ENCODE measurements at regions not wholly inside any gene's neighbourhood (a gene's known extent, or its start where the extent isn't known, plus 50 kb on each side); places are given as distances from the start of the nearest gene placed in this dataset.

- no peak for TF ChIP-seq CTCF (IDR thresholded peaks at IDR 0.05; ENCODE audit: insufficient read depth, low read depth, low read length)
- Histone ChIP-seq H3K27me3 (ENCODE audit: control insufficient read depth, insufficient read depth, low read length) (no peaks in the 10 kb centered on the region), H3K4me3 (ENCODE audit: low read depth, low read length) (no peak overlapping the region), H3K36me3 (ENCODE audit: control insufficient read depth, insufficient read depth, low read length) (no peaks in the 10 kb centered on the region)
- no peak for DNase-seq (ENCODE audit: low read depth)
- CTCF ChIA-PET, result no interaction called here
- POLR2A ChIA-PET, result no interaction called here
These were observed 258.1 kb upstream of the EPHA7 start for GRCh38 chr6:93677264-93677965.

- CTCF ChIA-PET, result no interaction called here
- Histone ChIP-seq H3K27me3 (ENCODE audit: control insufficient read depth, insufficient read depth, low read length) (no peaks in the 10 kb centered on the region), H3K4me3 (ENCODE audit: low read depth, low read length) (no peak overlapping the region), H3K36me3 (ENCODE audit: control insufficient read depth, insufficient read depth, low read length) (no peaks in the 10 kb centered on the region)
- TF ChIP-seq CTCF (IDR thresholded peaks at IDR 0.05; ENCODE audit: insufficient read depth, low read depth, low read length), result no peak
- POLR2A ChIA-PET, result no interaction called here
- DNase-seq (ENCODE audit: low read depth), result no peak
These were observed 257.2 kb upstream of the EPHA7 start for GRCh38 chr6:93676581-93676980.

GRCh38 chr6:93675856-93676417 is 256.6 kb upstream of the EPHA7 start:
- Histone ChIP-seq H3K4me3 (ENCODE audit: low read depth, low read length) (no peak overlapping the region), H3K36me3 (ENCODE audit: control insufficient read depth, insufficient read depth, low read length) (no peaks in the 10 kb centered on the region), H3K27me3 (ENCODE audit: control insufficient read depth, insufficient read depth, low read length) (no peaks in the 10 kb centered on the region)
- DNase-seq (ENCODE audit: low read depth), result no peak
- ChIA-PET POLR2A (no interaction called here), CTCF (no interaction called here)
- no peak for TF ChIP-seq CTCF (IDR thresholded peaks at IDR 0.05; ENCODE audit: insufficient read depth, low read depth, low read length)

GRCh38 chr6:93663111-93663510 is 243.8 kb upstream of the EPHA7 start:
- TF ChIP-seq CTCF (IDR thresholded peaks at IDR 0.05; ENCODE audit: insufficient read depth, low read depth, low read length), result no peak
- ChIA-PET POLR2A (no interaction called here), CTCF (no interaction called here)
- H3K36me3 ChIP-seq (ENCODE audit: control insufficient read depth, insufficient read depth, low read length), result no peaks in the 10 kb centered on the region
- no peak overlapping the region for H3K4me3 ChIP-seq (ENCODE audit: low read depth, low read length)
- DNase-seq (ENCODE audit: low read depth), result no peak
- H3K27me3 ChIP-seq (ENCODE audit: control insufficient read depth, insufficient read depth, low read length), result no peaks in the 10 kb centered on the region

GRCh38 chr6:93654548-93654947 is 235.2 kb upstream of the EPHA7 start:
- ChIA-PET CTCF (no interaction called here), POLR2A (no interaction called here)
- no peak for TF ChIP-seq CTCF (IDR thresholded peaks at IDR 0.05; ENCODE audit: insufficient read depth, low read depth, low read length)
- DNase-seq (ENCODE audit: low read depth), result no peak
- Histone ChIP-seq H3K4me3 (ENCODE audit: low read depth, low read length) (no peak overlapping the region), H3K27me3 (ENCODE audit: control insufficient read depth, insufficient read depth, low read length) (no peaks in the 10 kb centered on the region), H3K36me3 (ENCODE audit: control insufficient read depth, insufficient read depth, low read length) (no peaks in the 10 kb centered on the region)

Measured in BJ (cell line).